ENCODE measurements at regions not wholly inside any gene's neighbourhood (a gene's known extent, or its start where the extent isn't known, plus 50 kb on each side); places are given as distances from the start of the nearest gene placed in this dataset.

DNA sequence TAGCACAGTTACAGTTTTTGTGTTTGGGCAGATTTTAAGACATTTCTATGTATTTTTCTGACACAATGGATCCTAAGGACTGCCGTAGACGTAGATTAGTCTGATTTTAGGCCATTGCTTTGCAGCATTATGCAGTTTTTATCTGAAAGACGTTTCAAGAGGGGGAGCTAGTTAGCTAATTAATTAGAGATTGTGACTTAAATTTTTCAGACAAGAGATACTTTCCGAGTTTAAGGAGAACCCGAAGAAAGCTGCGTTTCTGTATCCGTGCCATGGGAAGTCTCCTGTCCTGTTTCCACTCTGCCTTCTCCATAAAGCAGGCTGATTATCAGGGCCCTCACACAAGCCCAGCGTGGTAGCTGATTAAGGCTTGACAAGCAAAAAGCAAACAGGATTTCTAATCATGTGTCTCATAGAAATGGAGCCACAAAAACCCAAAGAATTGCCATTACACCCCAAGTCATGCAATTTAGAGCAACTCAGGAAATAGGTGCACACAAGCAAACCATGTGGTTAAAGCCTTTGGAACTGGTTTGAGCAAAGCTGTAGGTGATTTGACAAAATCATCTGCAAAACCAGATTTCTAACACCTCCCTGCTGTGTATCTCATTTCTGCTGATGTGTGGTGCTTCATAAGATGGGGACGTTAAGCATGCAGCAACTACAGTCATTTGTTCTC is 808.1 kb downstream of the RNF144A start:
- Histone ChIP-seq H3K9ac (no peak overlapping the region), H2AFZ (replicated peaks) (no peak overlapping the region), H3K27ac (no peak overlapping the region), H3K27me3 (peaks cover 3% of the 10 kb centered on the region), H3F3A (ENCODE audit: low read depth) (no peaks in the 10 kb centered on the region), H3K4me3 (no peak overlapping the region), H3K4me1 (peaks cover 47% of the 10 kb centered on the region), H3K9me3 (ENCODE audit: low read depth) (no peaks in the 10 kb centered on the region), H3K36me3 (no peaks in the 10 kb centered on the region), H3K79me2 (ENCODE audit: low read depth) (no peaks in the 10 kb centered on the region), H4K20me1 (ENCODE audit: low read depth) (no peaks in the 10 kb centered on the region), H3K4me2 (peak overlapping the region; percentile 23)
- Mint-ChIP-seq H3K27me3 (ENCODE audit: insufficient read depth, low read depth) (peaks cover 7% of the 10 kb centered on the region), H3K9me3 (no peaks in the 10 kb centered on the region), H3K27ac (no peak overlapping the region), H3K4me3 (no peak overlapping the region), H3K4me1 (peaks cover 39% of the 10 kb centered on the region), H3K36me3 (no peaks in the 10 kb centered on the region)
- DNase-seq (ENCODE audit: low spot score), result peak; percentile 46
- TF ChIP-seq EZH2 (IDR thresholded peaks at IDR 0.05) (no peak), EZH2phosphoT487 (IDR thresholded peaks at IDR 0.05) (no peak), CTCF (IDR thresholded peaks at IDR 0.05) (no peak)

- Mint-ChIP-seq H3K4me3 (no peak overlapping the region), H3K4me1 (peaks cover 44% of the 10 kb centered on the region), H3K9me3 (no peaks in the 10 kb centered on the region), H3K27me3 (ENCODE audit: insufficient read depth, low read depth) (peaks cover 7% of the 10 kb centered on the region), H3K36me3 (no peaks in the 10 kb centered on the region), H3K27ac (no peak overlapping the region)
- Histone ChIP-seq H3F3A (ENCODE audit: low read depth) (no peaks in the 10 kb centered on the region), H3K27me3 (peaks cover 3% of the 10 kb centered on the region), H3K4me1 (peaks cover 47% of the 10 kb centered on the region), H3K79me2 (ENCODE audit: low read depth) (no peaks in the 10 kb centered on the region), H4K20me1 (ENCODE audit: low read depth) (no peaks in the 10 kb centered on the region), H3K36me3 (no peaks in the 10 kb centered on the region), H3K27ac (no peak overlapping the region), H2AFZ (replicated peaks) (no peak overlapping the region), H3K4me2 (peak overlapping the region; percentile 23), H3K9ac (no peak overlapping the region), H3K9me3 (ENCODE audit: low read depth) (no peaks in the 10 kb centered on the region), H3K4me3 (no peak overlapping the region)
- no peak for TF ChIP-seq CTCF (IDR thresholded peaks at IDR 0.05)
- no peak for DNase-seq (ENCODE audit: low spot score)
Observed at GRCh38 chr2:7725850-7726242, 808.6 kb downstream of the RNF144A start.

DNA sequence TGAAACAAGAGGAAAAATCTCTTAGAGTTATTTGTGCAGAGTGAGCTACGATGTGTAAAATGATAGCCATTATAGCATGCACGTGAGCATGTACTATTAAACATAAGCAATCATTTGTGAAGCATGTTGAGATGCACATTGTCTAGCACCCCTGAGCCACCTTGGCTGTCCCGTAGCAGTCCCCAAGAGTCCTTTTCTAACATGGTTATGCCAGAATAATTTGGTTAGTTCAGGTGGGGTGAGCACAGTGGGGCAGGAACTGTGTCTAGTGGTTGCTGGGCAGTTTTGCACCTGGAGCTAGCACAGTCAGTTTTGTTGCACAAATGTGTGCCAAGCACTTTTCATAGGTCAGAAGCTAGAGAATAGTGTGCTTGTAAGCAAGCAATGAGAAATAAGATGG is 809.8 kb downstream of the RNF144A start:
- Mint-ChIP-seq H3K4me1 (peaks cover 48% of the 10 kb centered on the region), H3K27ac (no peak overlapping the region), H3K27me3 (ENCODE audit: insufficient read depth, low read depth) (peaks cover 7% of the 10 kb centered on the region), H3K36me3 (peaks cover 2% of the 10 kb centered on the region), H3K9me3 (no peaks in the 10 kb centered on the region), H3K4me3 (no peak overlapping the region)
- H3K4me2 ChIP-seq, result no peak overlapping the region
- no peaks in the 10 kb centered on the region for H3K9me3 ChIP-seq (ENCODE audit: low read depth)
- peaks cover 3% of the 10 kb centered on the region for H3K27me3 ChIP-seq
- DNase-seq (ENCODE audit: low spot score), result no peak
- H4K20me1 ChIP-seq (ENCODE audit: low read depth), result no peaks in the 10 kb centered on the region
- H3K4me1 ChIP-seq, result peaks cover 40% of the 10 kb centered on the region
- no peak overlapping the region for H2AFZ ChIP-seq (replicated peaks)
- no peaks in the 10 kb centered on the region for H3K36me3 ChIP-seq
- no peak overlapping the region for H3K9ac ChIP-seq
- no peak overlapping the region for H3K27ac ChIP-seq
- H3K79me2 ChIP-seq (ENCODE audit: low read depth), result no peaks in the 10 kb centered on the region
- H3K4me3 ChIP-seq, result no peak overlapping the region
- no peaks in the 10 kb centered on the region for H3F3A ChIP-seq (ENCODE audit: low read depth)
- TF ChIP-seq EZH2phosphoT487 (IDR thresholded peaks at IDR 0.05) (no peak), CTCF (IDR thresholded peaks at IDR 0.05) (no peak), EZH2 (IDR thresholded peaks at IDR 0.05) (no peak)
